K562 (cell line): ENCODE measurements at regions not wholly inside any gene's neighbourhood (a gene's known extent, or its start where the extent isn't known, plus 50 kb on each side); places are given as distances from the start of the nearest gene placed in this dataset.

Source experiments
- ATAC-seq: fragments of 200-7000 bp; cut with Tn5 transposase; 3 replicates; pipeline ENCODE4 v1.9.1; 2020; ENCODE audit warnings: moderate library complexity
- BruUV-seq: library from RNA; stranded (reverse); fragments of 400-500 nt; replicated peaks from 2 replicates; lab custom pipeline; 2021; lab: Mats Ljungman, UMichigan
- CTCF ChIA-PET: fragments of 300-600 bp; formaldehyde crosslinking; extraction: SDS; loops from one replicate; lab custom pipeline; 2021; ENCODE audit warnings: low intra/inter-chr PET ratio; lab: Yijun Ruan, JAX
- POLR2A ChIA-PET: fragments of 300-600, 350-650 bp; sonication (Branson Sonifier 250); formaldehyde crosslinking; extraction: SDS; loops from one replicate; lab custom pipeline; 2021; ENCODE audit warnings: antibody characterized with exemption, inconsistent platforms; lab: Yijun Ruan, JAX
- DNase-seq, 4 experiments: peaks; one replicate each; pipeline versions ENCODE4 v3.0.0 to v3.0.0-alpha.2; 2011 to 2018; ENCODE audit warnings: low spot score in 3 of 4, mixed read lengths in 3 of 4; ENCODE audit errors: extremely low read depth in 1 of 4
- FAIRE-seq: peaks from 2 replicates; lab custom pipeline; 2011; peaks lifted over from hg19 to GRCh38; lab: Jason Lieb, UNC
- H2AFZ ChIP-seq: 2 replicates; pipeline ENCODE4 v1.6.0; 2011; ENCODE audit warnings: low read depth, low read length, control low read depth, inconsistent platforms
- H3K27ac ChIP-seq: fragments of 200-600 bp; 3 replicates; pipeline ENCODE4 v1.8.0; 2011; ENCODE audit warnings: low read depth, mild to moderate bottlenecking, control low read depth, inconsistent platforms, low read length, moderate library complexity, mixed read lengths; ENCODE audit errors: extremely low read depth
- H3K27me3 ChIP-seq, 2 experiments: fragments of 300-600 bp in 1 of 2; 2 replicates in 1 of 2; 3 replicates in 1 of 2; pipeline versions ENCODE4 v1.6.0 to v1.8.0; 2011; ENCODE audit warnings: inconsistent platforms in 2 of 2, low read length in 2 of 2, mild to moderate bottlenecking in 1 of 2, mixed read lengths in 1 of 2, moderate library complexity in 1 of 2; ENCODE audit not compliant: control insufficient read depth in 2 of 2, insufficient read depth in 2 of 2
- H3K36me3 ChIP-seq: fragments of 300-600 bp; 3 replicates; pipeline ENCODE4 v1.8.0; 2011; ENCODE audit warnings: mild to moderate bottlenecking, low read length, inconsistent platforms; ENCODE audit not compliant: control insufficient read depth, insufficient read depth
- H3K4me1 ChIP-seq, 2 experiments: fragments of 200-600 bp in 1 of 2; replicated peaks in 1 of 2; 2 replicates in 1 of 2; 3 replicates in 1 of 2; pipeline versions ENCODE4 v1.5.1 to v1.8.0; 2011; ENCODE audit warnings: inconsistent platforms in 2 of 2, low read length in 2 of 2, mild to moderate bottlenecking in 1 of 2, mixed read lengths in 1 of 2, moderate library complexity in 1 of 2; ENCODE audit not compliant: control insufficient read depth in 2 of 2, insufficient read depth in 2 of 2
- H3K4me2 ChIP-seq: 2 replicates; pipeline ENCODE4 v1.6.1; 2011; ENCODE audit warnings: low read length, control low read depth, inconsistent platforms, mixed read lengths; ENCODE audit not compliant: insufficient read depth
- H3K4me3 ChIP-seq: fragments of 200-600 bp; sonication (generic), shearing (Covaris generic); 2 replicates; pipeline ENCODE4 v1.5.1; 2016; ENCODE audit warnings: control low read depth, inconsistent platforms
- H3K79me2 ChIP-seq: fragments of 200-600 bp; 3 replicates; pipeline ENCODE4 v1.8.0; 2011; ENCODE audit warnings: low read length, inconsistent platforms; ENCODE audit not compliant: control insufficient read depth, insufficient read depth
- H3K9ac ChIP-seq, 2 experiments: 2 replicates each; pipeline versions ENCODE4 v1.6.0 to v1.6.1; 2011; ENCODE audit warnings: low read depth in 2 of 2, low read length in 2 of 2, control low read depth in 1 of 2, inconsistent platforms in 1 of 2, mild to moderate bottlenecking in 1 of 2, mixed read lengths in 1 of 2; ENCODE audit not compliant: insufficient read depth in 1 of 2
- H3K9me1 ChIP-seq: one replicate; pipeline ENCODE4 v1.6.0; 2011; ENCODE audit warnings: inconsistent platforms, mild to moderate bottlenecking, low read length, moderate library complexity; ENCODE audit not compliant: control insufficient read depth, insufficient read depth
- H3K9me3 ChIP-seq: replicated peaks from 2 replicates; pipeline ENCODE4 v1.5.1; 2011; ENCODE audit warnings: low read depth, low read length, inconsistent platforms; ENCODE audit not compliant: control insufficient read depth, insufficient read depth
- H4K20me1 ChIP-seq: replicated peaks from 2 replicates; pipeline ENCODE4 v1.6.1; 2011; ENCODE audit warnings: low read length, inconsistent platforms, mixed read lengths; ENCODE audit not compliant: control insufficient read depth, insufficient read depth
- CBX1 ChIP-seq: sonication (generic); IDR thresholded peaks from 2 replicates; pipeline ENCODE4 v1.6.1; 2016; ENCODE audit warnings: antibody characterized with exemption, low read depth, mild to moderate bottlenecking
- FOXA3 ChIP-seq, 2 experiments: fragments of 450-650 bp in 1 of 2; sonication (generic) in 1 of 2; formaldehyde crosslinking; IDR thresholded peaks in 1 of 2; conservative IDR thresholded peaks in 1 of 2; 2 replicates each; pipeline versions ENCODE4 v1.4.0 to v1.8.0; 2020 to 2022; ENCODE audit warnings: mild to moderate bottlenecking in 2 of 2, missing genetic modification reagents in 1 of 2
- GABPA ChIP-seq: fragments of 200-800 bp; sonication (Bioruptor generic); conservative IDR thresholded peaks from 2 replicates; pipeline ENCODE4 v1.6.1; 2016; ENCODE audit warnings: low read depth, missing genetic modification characterization, missing compliant biosample characterization
- RFX1 ChIP-seq: fragments of 450-650 bp; IDR thresholded peaks from 2 replicates; pipeline ENCODE4 v1.6.1; 2016; ENCODE audit warnings: mild to moderate bottlenecking, moderate library complexity
- SRSF7 ChIP-seq: fragments of 200-400 bp; formaldehyde crosslinking; optimal IDR thresholded peaks from 2 replicates; pipeline ENCODE3; 2017; ENCODE audit warnings: mild to moderate bottlenecking, low read depth, low read length
- ZSCAN29 ChIP-seq: fragments of 450-650 bp; IDR thresholded peaks from 2 replicates; pipeline ENCODE4 v1.6.1; 2017
- WGBS: fragments of 100-300 bp; shearing (Covaris generic); methylation state at CpG from one replicate; pipeline ENCODE4 v1.1.6; 2016; ENCODE audit warnings: low coverage, mixed read lengths; ENCODE audit not compliant: insufficient coverage; ENCODE audit errors: missing lambda C conversion rate; 5-methylcytosine and 5-hydroxymethylcytosine counted together
- in situ Hi-C: fragments of 300-500 bp; cut with MboI; formaldehyde crosslinking; loops from 4 replicates; pipeline ENCODE4 v1.15.0; 2018; ENCODE audit warnings: inconsistent platforms, mixed read lengths
- intact Hi-C: fragments of 100-400 bp; cut with micrococcal nuclease; formaldehyde crosslinking; loops from 2 replicates; pipeline ENCODE4 v1.14.2; 2022

DNA sequence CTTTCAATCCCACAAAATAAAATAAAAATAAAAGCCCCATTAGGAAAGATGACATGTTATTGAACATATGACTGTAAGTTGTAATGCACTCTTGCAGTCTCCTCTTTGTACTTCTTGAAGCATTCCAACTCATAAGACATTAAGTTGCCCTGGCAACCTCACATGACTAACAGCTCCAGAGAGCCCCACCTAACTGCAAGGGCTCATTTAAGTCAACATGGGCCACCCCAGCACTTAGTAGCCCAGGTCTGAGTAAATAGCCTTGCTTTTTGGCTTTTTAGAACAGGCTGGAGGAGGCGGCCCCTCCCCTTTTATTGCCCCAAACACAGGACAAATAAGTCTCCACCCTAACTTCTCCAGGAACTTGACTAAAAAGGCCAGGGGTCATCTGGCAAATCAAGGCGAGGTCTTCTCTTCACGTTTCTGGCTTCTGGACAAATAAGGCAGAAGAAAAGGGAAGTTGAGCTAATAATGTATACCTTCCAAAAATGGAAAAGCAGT is 135.1 kb downstream of the TMCO5A start:
- Histone ChIP-seq H3K79me2 (no peaks in the 10 kb centered on the region), H3K36me3 (no peaks in the 10 kb centered on the region), H3K4me1 (peaks cover 0 to 8% of the 10 kb centered on the region in 2 experiments; a peak in 3 of 5 replicates), H3K4me2 (no peak overlapping the region), H3K27me3 (peaks cover 25 to 27% of the 10 kb centered on the region in 2 experiments), H3K27ac (no peak overlapping the region), H3K9ac (no peak overlapping the region), H3K4me3 (no peak overlapping the region), H4K20me1 (peaks cover 5% of the 10 kb centered on the region; the same call in 1 of the 2 replicates), H3K9me3 (no peaks in the 10 kb centered on the region), H3K9me1 (no peaks in the 10 kb centered on the region), H2AFZ (no peak overlapping the region)
- ATAC-seq (no peak; the same call in 2 of the 3 replicates), FAIRE-seq (no peak), DNase-seq (no peak)
- POLR2A ChIA-PET = interaction anchor here (1.0 kb wide), 3 partner anchors 8 to 306 kb away, joined by 3 read pairs; no protein-coding TSS in a partner anchor
- in situ Hi-C loops (no loop called here), intact Hi-C loops (loop anchor here (10.0 kb wide), 1 partner anchor 285 kb away; no protein-coding TSS in a partner anchor)
- 0% methylated on average over 3 of the region's 3 CpGs for WGBS
- no TSS peak for BruUV-seq
- peak in 1 of 2 experiments; percentile 73; a peak in 2 of 4 replicates for TF ChIP-seq FOXA3 (CRISPR knock-in tag; conservative IDR thresholded peaks at IDR 0.05 in 1 of 2, IDR thresholded peaks at IDR 0.05 in 1 of 2)
- no peak for TF ChIP-seq SRSF7
- 0 out of 2 replicates have a peak, but pooled peaks have one; percentile 5 for TF ChIP-seq GABPA
- TF ChIP-seq ZSCAN29 = no peak
- peak; percentile 56; the same call in 1 of the 2 replicates for TF ChIP-seq RFX1
- CTCF ChIA-PET = no interaction called here

DNA sequence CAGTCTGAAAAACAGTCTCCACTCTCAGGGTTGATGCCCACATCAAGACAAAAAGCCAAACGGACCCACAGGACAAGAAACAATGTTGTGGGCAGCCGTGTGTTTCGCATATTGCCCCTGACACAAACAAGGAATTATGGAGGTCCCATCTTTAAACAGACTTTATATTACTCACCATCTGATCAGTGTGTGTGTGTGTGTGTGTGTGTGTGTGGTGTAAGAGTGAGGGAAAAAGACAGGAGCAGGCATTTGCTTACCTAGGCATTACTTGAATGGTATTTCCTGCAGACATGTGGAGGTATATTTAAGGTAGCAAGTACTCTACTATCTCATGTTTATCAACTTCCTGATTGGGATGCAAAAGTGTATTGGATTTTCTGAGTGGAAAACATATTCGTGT is 136.3 kb downstream of the TMCO5A start:
- DNase-seq = no peak
- H3K36me3 ChIP-seq = no peaks in the 10 kb centered on the region
- H3K9me1 ChIP-seq = no peaks in the 10 kb centered on the region
- no TSS peak for BruUV-seq
- no peaks in the 10 kb centered on the region for H3K79me2 ChIP-seq
- no peak overlapping the region for H3K27ac ChIP-seq
- CTCF ChIA-PET = no interaction called here
- H4K20me1 ChIP-seq = peaks cover 5% of the 10 kb centered on the region; the same call in 1 of the 2 replicates
- H3K4me1 ChIP-seq = peaks cover 0 to 8% of the 10 kb centered on the region in 2 experiments; a peak in 3 of 5 replicates
- no peak for FAIRE-seq
- WGBS = 9% methylated on average over 4 of the region's 4 CpGs
- H3K4me2 ChIP-seq = no peak overlapping the region
- no peak for TF ChIP-seq CBX1
- H3K4me3 ChIP-seq = no peak overlapping the region
- H3K9ac ChIP-seq = no peak overlapping the region
- H3K9me3 ChIP-seq = no peaks in the 10 kb centered on the region
- POLR2A ChIA-PET = no interaction called here
- in situ Hi-C loops = no loop called here
- intact Hi-C loops = loop anchor here (10.0 kb wide), 1 partner anchor 284 kb away; no protein-coding TSS in a partner anchor
- ATAC-seq = no peak
- H2AFZ ChIP-seq = no peak overlapping the region
- H3K27me3 ChIP-seq = peaks cover 29 to 35% of the 10 kb centered on the region in 2 experiments
